ENCODE measurements at regions not wholly inside any gene's neighbourhood (a gene's known extent, or its start where the extent isn't known, plus 50 kb on each side); places are given as distances from the start of the nearest gene placed in this dataset.
"Not testable (repeated sequence)": the region's sequence is repeated elsewhere in the genome, so short reads cannot be mapped to it uniquely, and the experiment has no call there.

GRCh38 chr15:60179786-60180391 is 175.8 kb downstream of the FOXB1 start:
- BruUV-seq (replicated peaks), result no TSS peak
- POLR2A ChIA-PET, result no interaction called here

GRCh38 chr15:60181957-60182356 is 177.8 kb downstream of the FOXB1 start:
- H3K27ac ChIP-seq (ENCODE audit: low read depth, low read length); POLR2A ChIA-PET; ATAC-seq; H3K9me3 ChIP-seq (ENCODE audit: control insufficient read depth in 1 of 2, insufficient read depth in 1 of 2, low read depth in 1 of 2, low read length in 2 of 2); H3K9ac ChIP-seq (ENCODE audit: low read length); BruUV-seq (replicated peaks); H3K4me2 ChIP-seq (ENCODE audit: low read length); CTCF ChIA-PET; H4K20me1 ChIP-seq (ENCODE audit: insufficient read depth); H3K4me3 ChIP-seq (replicated peaks in 1 of 2; ENCODE audit: low read depth in 1 of 2, low read length in 2 of 2); H3K36me3 ChIP-seq (ENCODE audit: control insufficient read depth in 1 of 2, insufficient read depth in 2 of 2, low read length in 2 of 2); H3K79me2 ChIP-seq (ENCODE audit: insufficient read depth, low read length); H3K4me1 ChIP-seq (ENCODE audit: control insufficient read depth in 1 of 2, insufficient read depth in 2 of 2, low read length in 2 of 2); H2AFZ ChIP-seq (ENCODE audit: low read depth, low read length, poor library complexity, severe bottlenecking); RAD21 ChIA-PET (ENCODE audit: low non-redundant PET in 1 of 2, low total read pairs in 2 of 2, uncharacterized antibody in 2 of 2, unreplicated experiment in 2 of 2); DNase-seq (ENCODE audit: low read depth, low spot score); H3K9me2 ChIP-seq (ENCODE audit: insufficient read depth): not testable (repeated sequence)
- intact Hi-C loops (cut with micrococcal nuclease), result loop anchor here (2.0 kb wide), 1 partner anchor 491 kb away; no protein-coding TSS in a partner anchor
- peaks cover 29% of the 10 kb centered on the region for H3K27me3 ChIP-seq (ENCODE audit: insufficient read depth, low read length)

More at GRCh38 chr15:60179786-60180391, 175.8 kb downstream of the FOXB1 start:
- H3K79me2 ChIP-seq (ENCODE audit: insufficient read depth, low read length), result no peaks in the 10 kb centered on the region
- H4K20me1 ChIP-seq (ENCODE audit: insufficient read depth), result no peaks in the 10 kb centered on the region
- DNase-seq (ENCODE audit: low read depth, low spot score), result peak; percentile 16
- no peak overlapping the region for H3K9ac ChIP-seq (ENCODE audit: low read length)
- no peaks in the 10 kb centered on the region for H3K9me3 ChIP-seq (ENCODE audit: control insufficient read depth in 1 of 2, insufficient read depth in 1 of 2, low read depth in 1 of 2, low read length in 2 of 2)
- no peaks in the 10 kb centered on the region for H3K4me1 ChIP-seq (ENCODE audit: control insufficient read depth in 1 of 2, insufficient read depth in 2 of 2, low read length in 2 of 2)
- peak; percentile 83 for ATAC-seq
- peaks cover 35% of the 10 kb centered on the region for H3K27me3 ChIP-seq (ENCODE audit: insufficient read depth, low read length)
- ChIA-PET CTCF (interaction anchor here (0.6 to 2.5 kb wide), 15 partner anchors 9 to 489 kb away, joined by 3 to 11 read pairs (median 4); no protein-coding TSS in a partner anchor), RAD21 (ENCODE audit: low non-redundant PET in 1 of 2, low total read pairs in 2 of 2, uncharacterized antibody in 2 of 2, unreplicated experiment in 2 of 2) (interaction anchor here (0.6 to 0.7 kb wide), 2 partner anchors 276 to 455 kb away, joined by 3 to 5 read pairs; no protein-coding TSS in a partner anchor)
- H3K4me2 ChIP-seq (ENCODE audit: low read length), result no peak overlapping the region
- intact Hi-C loops (cut with micrococcal nuclease), result loop anchor here (1.0 to 10.0 kb wide), 3 partner anchors 263 to 489 kb away; no protein-coding TSS in a partner anchor
- no peaks in the 10 kb centered on the region for H3K36me3 ChIP-seq (ENCODE audit: control insufficient read depth in 1 of 2, insufficient read depth in 2 of 2, low read length in 2 of 2)
- H3K4me3 ChIP-seq (replicated peaks in 1 of 2; ENCODE audit: low read depth in 1 of 2, low read length in 2 of 2), result no peak overlapping the region
- no peak overlapping the region for H2AFZ ChIP-seq (ENCODE audit: low read depth, low read length, poor library complexity, severe bottlenecking)
- H3K9me2 ChIP-seq (ENCODE audit: insufficient read depth), result no peaks in the 10 kb centered on the region
- peak; percentile 54 for TF ChIP-seq RAD21 (IDR thresholded peaks at IDR 0.05; ENCODE audit: low read depth)
- TF ChIP-seq CTCF (IDR thresholded peaks at IDR 0.05 in 2 of 3, conservative IDR thresholded peaks at IDR 0.05 in 1 of 3; ENCODE audit: borderline replicate concordance in 1 of 3, insufficient read depth in 1 of 3, low read depth in 2 of 3, low read length in 2 of 3), result peak; percentile 38 to 92 (median 88); a peak in 5 of 6 replicates
- TF ChIP-seq ATF3 (IDR thresholded peaks at IDR 0.05), result no peak
- H3K27ac ChIP-seq (ENCODE audit: low read depth, low read length), result no peak overlapping the region

Data from HCT116 (cell line).